Smooth muscle cell (in vitro differentiated cells): ENCODE measurements at regions not wholly inside any gene's neighbourhood (a gene's known extent, or its start where the extent isn't known, plus 50 kb on each side); places are given as distances from the start of the nearest gene placed in this dataset.

ENCODE experiments used
- DNase-seq: peaks from one replicate; lab custom pipeline; 2025; ENCODE audit not compliant: unreplicated experiment; lab: John Stamatoyannopoulos, UW
- H2AFZ ChIP-seq: fragments of 200-600 bp; sonication (generic); 2 replicates; pipeline ENCODE4 v1.6.0; 2016; ENCODE audit warnings: antibody characterized with exemption, low read depth, mild to moderate bottlenecking
- H3F3A ChIP-seq: fragments of 200-600 bp; sonication (generic); 2 replicates; pipeline ENCODE4 v1.6.0; 2017; ENCODE audit warnings: antibody characterized with exemption, low read depth
- H3K27ac ChIP-seq: fragments of 200-600 bp; sonication (generic); 2 replicates; pipeline ENCODE4 v1.5.1; 2016; ENCODE audit warnings: low read depth, mild to moderate bottlenecking
- H3K27me3 ChIP-seq: fragments of 200-600 bp; sonication (generic); 2 replicates; pipeline ENCODE4 v1.6.1; 2016; ENCODE audit warnings: low read depth, mild to moderate bottlenecking
- H3K36me3 ChIP-seq: fragments of 200-600 bp; sonication (generic); 2 replicates; pipeline ENCODE4 v1.5.1; 2016; ENCODE audit warnings: low read depth
- H3K4me1 ChIP-seq: fragments of 200-600 bp; sonication (generic); 2 replicates; pipeline ENCODE4 v1.5.1; 2016; ENCODE audit warnings: low read depth
- H3K4me2 ChIP-seq: fragments of 200-600 bp; sonication (generic); 2 replicates; pipeline ENCODE4 v1.6.0; 2016; ENCODE audit warnings: mild to moderate bottlenecking
- H3K4me3 ChIP-seq: fragments of 200-600 bp; sonication (generic); 2 replicates; pipeline ENCODE4 v1.5.1; 2016; ENCODE audit warnings: mild to moderate bottlenecking
- H3K79me2 ChIP-seq: fragments of 200-600 bp; sonication (generic); 2 replicates; pipeline ENCODE4 v1.6.0; 2016; ENCODE audit warnings: low read depth, mild to moderate bottlenecking
- H3K9ac ChIP-seq: fragments of 200-600 bp; sonication (generic); 2 replicates; pipeline ENCODE4 v1.6.0; 2016; ENCODE audit warnings: low read depth
- H3K9me3 ChIP-seq: fragments of 200-600 bp; sonication (generic); replicated peaks from 2 replicates; pipeline ENCODE4 v1.5.1; 2016; ENCODE audit warnings: low read depth
- H4K20me1 ChIP-seq: fragments of 200-600 bp; sonication (generic); 2 replicates; pipeline ENCODE4 v1.6.0; 2016; ENCODE audit warnings: low read depth
- WGBS: methylation state at CpG from one replicate; pipeline ENCODE4 v1.1.7; 2016; ENCODE audit warnings: low lambda C conversion rate; 5-methylcytosine and 5-hydroxymethylcytosine counted together
- TF ChIP-seq, protein P1 (sequence below): fragments of 200-600 bp; sonication (generic); IDR thresholded peaks from 2 replicates; pipeline ENCODE4 v1.5.1; 2017; ENCODE audit warnings: borderline replicate concordance, mild to moderate bottlenecking, antibody characterized with exemption; ENCODE audit not compliant: insufficient read depth, poor library complexity, severe bottlenecking

GRCh38 chr1:61007534-61008364 lies 74.6 kb upstream of the NFIA start:
- Histone ChIP-seq H3K9me3 (no peaks in the 10 kb centered on the region), H3F3A (peaks cover 3% of the 10 kb centered on the region), H3K4me2 (no peak overlapping the region), H3K27me3 (peaks cover 20% of the 10 kb centered on the region), H3K36me3 (no peaks in the 10 kb centered on the region), H4K20me1 (no peaks in the 10 kb centered on the region), H3K79me2 (no peaks in the 10 kb centered on the region), H3K9ac (no peak overlapping the region), H3K4me1 (peaks cover 21% of the 10 kb centered on the region), H2AFZ (no peak overlapping the region), H3K4me3 (no peak overlapping the region), H3K27ac (no peak overlapping the region)
- TF ChIP-seq, protein P1, sequence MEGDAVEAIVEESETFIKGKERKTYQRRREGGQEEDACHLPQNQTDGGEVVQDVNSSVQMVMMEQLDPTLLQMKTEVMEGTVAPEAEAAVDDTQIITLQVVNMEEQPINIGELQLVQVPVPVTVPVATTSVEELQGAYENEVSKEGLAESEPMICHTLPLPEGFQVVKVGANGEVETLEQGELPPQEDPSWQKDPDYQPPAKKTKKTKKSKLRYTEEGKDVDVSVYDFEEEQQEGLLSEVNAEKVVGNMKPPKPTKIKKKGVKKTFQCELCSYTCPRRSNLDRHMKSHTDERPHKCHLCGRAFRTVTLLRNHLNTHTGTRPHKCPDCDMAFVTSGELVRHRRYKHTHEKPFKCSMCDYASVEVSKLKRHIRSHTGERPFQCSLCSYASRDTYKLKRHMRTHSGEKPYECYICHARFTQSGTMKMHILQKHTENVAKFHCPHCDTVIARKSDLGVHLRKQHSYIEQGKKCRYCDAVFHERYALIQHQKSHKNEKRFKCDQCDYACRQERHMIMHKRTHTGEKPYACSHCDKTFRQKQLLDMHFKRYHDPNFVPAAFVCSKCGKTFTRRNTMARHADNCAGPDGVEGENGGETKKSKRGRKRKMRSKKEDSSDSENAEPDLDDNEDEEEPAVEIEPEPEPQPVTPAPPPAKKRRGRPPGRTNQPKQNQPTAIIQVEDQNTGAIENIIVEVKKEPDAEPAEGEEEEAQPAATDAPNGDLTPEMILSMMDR, result no peak
- 82% methylated on average over 5 of the region's 5 CpGs for WGBS
- DNase-seq, result no peak

DNA sequence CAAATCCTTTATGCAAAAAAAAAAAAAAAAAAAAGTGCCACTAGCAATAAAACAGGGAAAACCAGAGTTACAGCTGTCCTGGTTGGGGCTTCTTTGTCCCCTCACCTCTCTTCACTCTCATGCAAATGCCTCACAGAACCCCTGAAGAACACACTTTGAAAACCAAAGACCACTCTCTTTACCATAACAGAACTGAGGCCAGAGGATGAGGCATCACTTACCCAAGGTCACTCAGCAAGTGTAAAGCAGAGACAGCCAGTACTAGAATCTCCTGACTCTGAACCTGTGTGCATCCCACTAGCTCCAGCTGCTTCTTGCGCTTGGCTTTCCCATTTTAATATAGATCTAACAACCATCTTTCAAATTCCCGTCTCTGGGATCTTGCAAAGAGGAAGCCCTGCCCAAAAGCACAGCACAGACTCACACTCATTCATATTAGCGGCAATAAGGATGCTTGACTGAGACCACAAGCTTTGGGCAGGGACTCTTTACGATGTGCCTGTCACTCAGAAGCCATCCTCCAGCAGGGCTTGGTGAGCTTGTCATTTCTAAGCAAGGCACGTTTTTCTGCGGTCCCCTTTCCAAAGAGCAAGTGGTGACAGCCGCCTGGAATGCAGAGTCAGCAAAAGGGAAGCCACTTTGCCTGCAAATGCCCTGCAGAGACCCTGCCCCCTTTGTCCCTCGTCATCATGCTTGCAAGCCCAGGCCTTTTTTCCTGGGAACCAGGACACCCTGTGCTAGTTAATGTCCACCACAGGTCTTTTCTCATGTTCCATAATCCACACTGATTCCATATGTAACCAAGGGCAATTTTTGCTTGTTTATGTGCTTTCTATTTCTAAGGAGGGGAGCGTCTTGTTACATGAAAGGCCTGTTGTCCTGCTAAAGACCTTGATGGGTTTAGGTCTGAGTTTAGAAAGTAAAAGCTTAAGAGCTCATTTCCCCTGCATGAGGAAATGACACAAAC lies 76.5 kb upstream of the NFIA start:
- no peak for DNase-seq
- Histone ChIP-seq H3K4me3 (no peak overlapping the region), H3K27ac (no peak overlapping the region), H3K4me1 (peaks cover 21% of the 10 kb centered on the region), H4K20me1 (no peaks in the 10 kb centered on the region), H2AFZ (no peak overlapping the region), H3K79me2 (no peaks in the 10 kb centered on the region), H3K9me3 (no peaks in the 10 kb centered on the region), H3K27me3 (peaks cover 38% of the 10 kb centered on the region), H3K9ac (no peak overlapping the region), H3K36me3 (no peaks in the 10 kb centered on the region), H3F3A (peaks cover 3% of the 10 kb centered on the region), H3K4me2 (no peak overlapping the region)
- TF ChIP-seq, protein P1, result no peak
- WGBS, result 26% methylated on average over 9 of the region's 9 CpGs

DNA sequence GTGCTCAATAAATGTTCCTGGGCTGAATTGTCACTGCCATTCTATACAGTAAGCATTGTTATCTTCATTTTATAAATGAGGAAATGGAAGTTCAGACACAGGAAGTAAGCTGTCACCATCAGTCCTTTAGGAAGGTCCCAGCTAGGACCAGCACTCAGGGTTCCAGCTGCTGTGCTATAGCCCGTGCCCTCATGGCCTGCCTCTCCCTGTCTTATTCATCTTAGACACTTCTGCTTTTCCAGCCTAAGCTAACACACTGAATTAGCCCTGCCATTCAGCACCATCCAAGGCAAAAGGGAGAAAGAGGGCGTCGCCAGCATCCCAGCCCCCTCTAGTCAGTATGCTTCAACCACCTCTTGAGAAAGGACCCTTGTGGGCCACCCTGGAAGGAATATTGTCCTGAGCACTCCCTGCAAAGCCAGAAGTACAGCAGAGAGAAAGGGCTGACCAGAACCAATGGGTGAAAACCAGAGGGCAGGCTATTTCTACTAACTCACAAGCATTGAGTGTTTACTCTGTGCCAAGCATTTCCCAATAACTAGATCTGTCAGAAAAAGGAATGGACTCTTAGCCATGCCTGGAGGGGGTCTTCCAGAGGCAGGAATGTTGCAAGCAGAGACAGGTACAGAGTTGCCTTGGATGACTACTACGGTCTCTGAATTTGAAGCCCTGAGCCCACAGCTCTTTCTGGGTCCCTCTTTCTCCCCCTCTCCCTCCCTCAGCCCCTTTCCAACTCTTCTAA lies 77.9 kb upstream of the NFIA start:
- Histone ChIP-seq H3K27me3 (peaks cover 47% of the 10 kb centered on the region), H4K20me1 (no peaks in the 10 kb centered on the region), H3K4me2 (no peak overlapping the region), H3F3A (peaks cover 3% of the 10 kb centered on the region), H3K9ac (no peak overlapping the region), H2AFZ (no peak overlapping the region), H3K4me3 (no peak overlapping the region), H3K79me2 (no peaks in the 10 kb centered on the region), H3K27ac (no peak overlapping the region), H3K36me3 (no peaks in the 10 kb centered on the region), H3K9me3 (no peaks in the 10 kb centered on the region), H3K4me1 (peaks cover 21% of the 10 kb centered on the region)
- DNase-seq, result no peak
- TF ChIP-seq, protein P1, result no peak
- WGBS, result 57% methylated on average over 4 of the region's 4 CpGs
